Endometrial microvascular endothelial cells (primary cell): ENCODE measurements at regions not wholly inside any gene's neighbourhood (a gene's known extent, or its start where the extent isn't known, plus 50 kb on each side); places are given as distances from the start of the nearest gene placed in this dataset.
"Not testable (repeated sequence)": the region's sequence is repeated elsewhere in the genome, so short reads cannot be mapped to it uniquely, and the experiment has no call there.

ENCODE experiments used
- in situ Hi-C: cut with HindIII; loops from 2 replicates; pipeline ENCODE4 v1.10.0; 2017; ENCODE audit warnings: low sequenced_read_pairs, low pct_unique_long_range_greater_than_20kb; ENCODE audit errors: inconsistent ontology term

- in situ Hi-C loops = no loop called here
Measured at GRCh38 chr14:55835985-55836384, 256.0 kb downstream of the KTN1 start.

GRCh38 chr14:55837467-55837866 is 257.5 kb downstream of the KTN1 start:
- in situ Hi-C loops = no loop called here

GRCh38 chr14:55838529-55839052 is 258.6 kb downstream of the KTN1 start:
- in situ Hi-C loops = no loop called here

GRCh38 chr14:55839301-55839947 is 259.4 kb downstream of the KTN1 start:
- in situ Hi-C loops = not testable (repeated sequence)

- in situ Hi-C loops = no loop called here
Measured at GRCh38 chr14:55840821-55841220, 260.8 kb downstream of the KTN1 start.

GRCh38 chr14:55841625-55842024 is 261.6 kb downstream of the KTN1 start:
- in situ Hi-C loops = no loop called here

- in situ Hi-C loops = no loop called here
Measured at GRCh38 chr14:55843718-55844403, 263.9 kb downstream of the KTN1 start.

GRCh38 chr14:55845963-55846825 is 266.2 kb downstream of the KTN1 start:
- in situ Hi-C loops = no loop called here

GRCh38 chr14:55846826-55847446 is 266.9 kb downstream of the KTN1 start:
- in situ Hi-C loops = no loop called here

- in situ Hi-C loops = no loop called here
Measured at GRCh38 chr14:55847766-55848165, 267.8 kb downstream of the KTN1 start.

GRCh38 chr14:55848964-55849363 is 269.0 kb downstream of the KTN1 start:
- in situ Hi-C loops = no loop called here

- in situ Hi-C loops = no loop called here
Measured at GRCh38 chr14:55849833-55850232, 268.4 kb upstream of the PELI2 start.

GRCh38 chr14:55850825-55851241 is 267.4 kb upstream of the PELI2 start:
- in situ Hi-C loops = no loop called here

- in situ Hi-C loops = no loop called here
Measured at GRCh38 chr14:55851301-55851700, 266.9 kb upstream of the PELI2 start.

GRCh38 chr14:55851961-55852360 is 266.2 kb upstream of the PELI2 start:
- in situ Hi-C loops = no loop called here

GRCh38 chr14:55855751-55856150 is 262.5 kb upstream of the PELI2 start:
- in situ Hi-C loops = no loop called here

GRCh38 chr14:55858604-55859003 is 259.6 kb upstream of the PELI2 start:
- in situ Hi-C loops = no loop called here

- in situ Hi-C loops = not testable (repeated sequence)
Measured at GRCh38 chr14:55861561-55861960, 256.6 kb upstream of the PELI2 start.
